ENCODE measurements at regions not wholly inside any gene's neighbourhood (a gene's known extent, or its start where the extent isn't known, plus 50 kb on each side); places are given as distances from the start of the nearest gene placed in this dataset.

GRCh38 chr10:2414562-2414961 lies 652.8 kb upstream of the PFKP start:
- H3K27me3 ChIP-seq (ENCODE audit: control insufficient read depth, insufficient read depth, low read length) = no peaks in the 10 kb centered on the region
- no peaks in the 10 kb centered on the region for H3K36me3 ChIP-seq (ENCODE audit: control insufficient read depth in 2 of 3, insufficient read depth in 3 of 3, low read length in 3 of 3)
- no peaks in the 10 kb centered on the region for H3K4me1 ChIP-seq (ENCODE audit: control insufficient read depth in 2 of 3, insufficient read depth in 2 of 3, low read depth in 1 of 3, low read length in 3 of 3)
- H3K9me3 ChIP-seq (ENCODE audit: control insufficient read depth in 2 of 3, insufficient read depth in 1 of 3, low read length in 3 of 3) = no peaks in the 10 kb centered on the region
- intact Hi-C loops (cut with DNase I) = no loop called here
- no peak overlapping the region for H3K27ac ChIP-seq (ENCODE audit: low read depth in 2 of 2, low read length in 2 of 2)
- FAIRE-seq (peak; percentile 17), DNase-seq (no peak)
- no peak overlapping the region for H3K4me3 ChIP-seq (ENCODE audit: low read length in 3 of 3)
- H3K9ac ChIP-seq (ENCODE audit: low read length in 3 of 3) = no peak overlapping the region
- TF ChIP-seq CTCF (IDR thresholded peaks at IDR 0.05; ENCODE audit: borderline replicate concordance, extremely low read depth, insufficient read depth) = no peak

GRCh38 chr10:2414039-2414438 lies 653.3 kb upstream of the PFKP start:
- intact Hi-C loops (cut with DNase I) = no loop called here
- Histone ChIP-seq H3K27ac (ENCODE audit: low read depth in 2 of 2, low read length in 2 of 2) (no peak overlapping the region), H3K36me3 (ENCODE audit: control insufficient read depth in 2 of 3, insufficient read depth in 3 of 3, low read length in 3 of 3) (no peaks in the 10 kb centered on the region), H3K4me1 (ENCODE audit: control insufficient read depth in 2 of 3, insufficient read depth in 2 of 3, low read depth in 1 of 3, low read length in 3 of 3) (no peaks in the 10 kb centered on the region), H3K4me3 (ENCODE audit: low read length in 3 of 3) (no peak overlapping the region), H3K27me3 (ENCODE audit: control insufficient read depth, insufficient read depth, low read length) (no peaks in the 10 kb centered on the region), H3K9ac (ENCODE audit: low read length in 3 of 3) (no peak overlapping the region), H3K9me3 (ENCODE audit: control insufficient read depth in 2 of 3, insufficient read depth in 1 of 3, low read length in 3 of 3) (no peaks in the 10 kb centered on the region)
- DNase-seq = no peak
- FAIRE-seq = no peak
- no peak for TF ChIP-seq CTCF (IDR thresholded peaks at IDR 0.05; ENCODE audit: borderline replicate concordance, extremely low read depth, insufficient read depth)

DNA sequence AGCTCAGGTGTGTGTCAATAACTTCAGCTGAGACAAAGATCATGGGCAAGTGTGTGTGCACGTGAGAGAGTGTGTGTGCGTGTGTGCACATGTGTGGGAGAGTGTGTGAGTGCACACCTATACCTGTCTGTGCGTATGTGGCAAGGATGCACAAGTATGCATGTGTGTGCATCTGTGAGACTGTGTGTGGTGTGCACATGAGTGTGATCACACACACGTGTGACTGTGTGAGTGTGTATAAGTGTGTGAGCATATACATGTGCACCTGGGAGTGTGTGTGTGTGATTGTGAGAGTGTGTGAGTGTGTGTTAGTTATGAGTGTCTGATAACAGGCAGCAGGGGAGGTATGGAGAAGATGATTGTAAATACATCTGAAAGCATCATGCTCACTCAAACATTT lies 657.3 kb upstream of the PFKP start:
- FAIRE-seq = no peak
- no peaks in the 10 kb centered on the region for H3K9me3 ChIP-seq (ENCODE audit: control insufficient read depth in 2 of 3, insufficient read depth in 1 of 3, low read length in 3 of 3)
- H3K27ac ChIP-seq (ENCODE audit: low read depth in 2 of 2, low read length in 2 of 2) = no peak overlapping the region
- H3K27me3 ChIP-seq (ENCODE audit: control insufficient read depth, insufficient read depth, low read length) = no peaks in the 10 kb centered on the region
- intact Hi-C loops (cut with DNase I) = no loop called here
- H3K9ac ChIP-seq (ENCODE audit: low read length in 3 of 3) = no peak overlapping the region
- DNase-seq = no peak
- H3K4me3 ChIP-seq (ENCODE audit: low read length in 3 of 3) = no peak overlapping the region
- TF ChIP-seq CTCF (IDR thresholded peaks at IDR 0.05; ENCODE audit: borderline replicate concordance, extremely low read depth, insufficient read depth) = no peak
- H3K4me1 ChIP-seq (ENCODE audit: control insufficient read depth in 2 of 3, insufficient read depth in 2 of 3, low read depth in 1 of 3, low read length in 3 of 3) = no peaks in the 10 kb centered on the region
- no peaks in the 10 kb centered on the region for H3K36me3 ChIP-seq (ENCODE audit: control insufficient read depth in 2 of 3, insufficient read depth in 3 of 3, low read length in 3 of 3)

GRCh38 chr10:2401459-2401858 lies 664.1 kb upstream of the ADARB2 start:
- H3K9ac ChIP-seq (ENCODE audit: low read length in 3 of 3) = no peak overlapping the region
- FAIRE-seq (no peak), DNase-seq (no peak)
- H3K4me3 ChIP-seq (ENCODE audit: low read length in 3 of 3) = no peak overlapping the region
- no peaks in the 10 kb centered on the region for H3K27me3 ChIP-seq (ENCODE audit: control insufficient read depth, insufficient read depth, low read length)
- no peaks in the 10 kb centered on the region for H3K9me3 ChIP-seq (ENCODE audit: control insufficient read depth in 2 of 3, insufficient read depth in 1 of 3, low read length in 3 of 3)
- no peaks in the 10 kb centered on the region for H3K36me3 ChIP-seq (ENCODE audit: control insufficient read depth in 2 of 3, insufficient read depth in 3 of 3, low read length in 3 of 3)
- intact Hi-C loops (cut with DNase I) = no loop called here
- no peaks in the 10 kb centered on the region for H3K4me1 ChIP-seq (ENCODE audit: control insufficient read depth in 2 of 3, insufficient read depth in 2 of 3, low read depth in 1 of 3, low read length in 3 of 3)
- H3K27ac ChIP-seq (ENCODE audit: low read depth in 2 of 2, low read length in 2 of 2) = no peak overlapping the region
- TF ChIP-seq CTCF (IDR thresholded peaks at IDR 0.05; ENCODE audit: borderline replicate concordance, extremely low read depth, insufficient read depth) = no peak

Data from kidney (tissue), 13 donors.